ENCODE measurements at regions not wholly inside any gene's neighbourhood (a gene's known extent, or its start where the extent isn't known, plus 50 kb on each side); places are given as distances from the start of the nearest gene placed in this dataset.

GRCh38 chr1:168638884-168639283, 62.5 kb downstream of the XCL1 start:
- H3K4me3 ChIP-seq: no peak overlapping the region
- no peak overlapping the region for H3K27ac ChIP-seq
- no peaks in the 10 kb centered on the region for H3K9me3 ChIP-seq
- H3K36me3 ChIP-seq: no peaks in the 10 kb centered on the region
- no peaks in the 10 kb centered on the region for H3K27me3 ChIP-seq
- intact Hi-C loops (cut with DNase I; ENCODE audit: low total_unique reads): no loop called here
- DNase-seq (ENCODE audit: low spot score in 2 of 2): no peak
- TF ChIP-seq POLR2AphosphoS5 (IDR thresholded peaks at IDR 0.05) (no peak), CTCF (IDR thresholded peaks at IDR 0.05) (no peak), POLR2A (IDR thresholded peaks at IDR 0.05) (no peak)
- peaks cover 0 to 3% of the 10 kb centered on the region in 2 donors for H3K4me1 ChIP-seq

- no peak for TF ChIP-seq CTCF (IDR thresholded peaks at IDR 0.05)
- Histone ChIP-seq H3K9me3 (no peaks in the 10 kb centered on the region), H3K36me3 (no peaks in the 10 kb centered on the region), H3K27me3 (no peaks in the 10 kb centered on the region), H3K4me1 (peaks cover 0 to 3% of the 10 kb centered on the region in 2 donors), H3K27ac (no peak overlapping the region), H3K4me3 (no peak overlapping the region)
- intact Hi-C loops (cut with DNase I; ENCODE audit: low total_unique reads): no loop called here
- DNase-seq (ENCODE audit: low spot score in 2 of 2): no peak
These were observed 63.8 kb downstream of the XCL1 start for GRCh38 chr1:168640182-168640581.

- Histone ChIP-seq H3K36me3 (no peaks in the 10 kb centered on the region), H3K27me3 (no peaks in the 10 kb centered on the region), H3K9me3 (no peaks in the 10 kb centered on the region), H3K4me1 (peaks cover 0 to 3% of the 10 kb centered on the region in 2 donors), H3K27ac (no peak overlapping the region), H3K4me3 (no peak overlapping the region)
- intact Hi-C loops (cut with DNase I; ENCODE audit: low total_unique reads): no loop called here
- no peak for DNase-seq (ENCODE audit: low spot score in 2 of 2)
- TF ChIP-seq CTCF (IDR thresholded peaks at IDR 0.05) (no peak), POLR2AphosphoS5 (IDR thresholded peaks at IDR 0.05) (no peak), POLR2A (IDR thresholded peaks at IDR 0.05) (no peak)
These were observed 64.4 kb downstream of the XCL1 start for GRCh38 chr1:168640836-168641235.

GRCh38 chr1:168643152-168643551, 66.7 kb downstream of the XCL1 start:
- TF ChIP-seq CTCF (IDR thresholded peaks at IDR 0.05) (no peak), POLR2A (IDR thresholded peaks at IDR 0.05) (no peak), POLR2AphosphoS5 (IDR thresholded peaks at IDR 0.05) (no peak)
- no peaks in the 10 kb centered on the region for H3K27me3 ChIP-seq
- no peak for DNase-seq (ENCODE audit: low spot score in 2 of 2)
- H3K4me3 ChIP-seq: no peak overlapping the region
- no peaks in the 10 kb centered on the region for H3K9me3 ChIP-seq
- intact Hi-C loops (cut with DNase I; ENCODE audit: low total_unique reads): no loop called here
- no peaks in the 10 kb centered on the region for H3K4me1 ChIP-seq
- no peak overlapping the region for H3K27ac ChIP-seq
- no peaks in the 10 kb centered on the region for H3K36me3 ChIP-seq

All from breast epithelium (tissue), 4 donors.